Fibroblast of lung (primary cell): ENCODE measurements at regions not wholly inside any gene's neighbourhood (a gene's known extent, or its start where the extent isn't known, plus 50 kb on each side); places are given as distances from the start of the nearest gene placed in this dataset.

Experiments used
- DNase-seq, 2 donors: peaks; one replicate each; pipeline versions ENCODE4 v3.0.0 to v3.0.0-alpha.2; 2010; ENCODE audit warnings: low read depth in 2 of 2
- H2AFZ ChIP-seq: 2 replicates; pipeline ENCODE4 v1.5.1; 2012; ENCODE audit warnings: low read length, control low read depth, inconsistent platforms
- H3K27ac ChIP-seq: 2 replicates; pipeline ENCODE4 v1.5.1; 2011; ENCODE audit warnings: low read length, control low read depth; ENCODE audit not compliant: insufficient read depth
- H3K27me3 ChIP-seq: 2 replicates; pipeline ENCODE4 v1.5.1; 2011; ENCODE audit warnings: mild to moderate bottlenecking, low read length; ENCODE audit not compliant: control insufficient read depth, insufficient read depth
- H3K36me3 ChIP-seq: 2 replicates; pipeline ENCODE4 v1.5.1; 2011; ENCODE audit warnings: low read length; ENCODE audit not compliant: control insufficient read depth, insufficient read depth
- H3K4me1 ChIP-seq: 2 replicates; pipeline ENCODE4 v1.5.1; 2011; ENCODE audit warnings: low read length; ENCODE audit not compliant: control insufficient read depth, insufficient read depth; ENCODE audit errors: extremely low read depth
- H3K4me2 ChIP-seq: 2 replicates; pipeline ENCODE4 v1.5.1; 2011; ENCODE audit warnings: low read length, control low read depth; ENCODE audit not compliant: insufficient read depth; ENCODE audit errors: extremely low read depth
- H3K4me3 ChIP-seq, 4 experiments: fragments of 200-600 bp in 1 of 4; sonication (generic) in 1 of 4; replicated peaks in 1 of 4; 2 replicates each; pipeline ENCODE4 v1.5.1; 2011 to 2016; ENCODE audit warnings: low read length in 4 of 4, low read depth in 3 of 4, mild to moderate bottlenecking in 3 of 4, control low read depth in 2 of 4, inconsistent platforms in 1 of 4, mixed read lengths in 1 of 4; ENCODE audit not compliant: insufficient read depth in 1 of 4; ENCODE audit errors: control extremely low read depth in 1 of 4
- H3K79me2 ChIP-seq: 2 replicates; pipeline ENCODE4 v1.5.1; 2012; ENCODE audit warnings: mild to moderate bottlenecking, low read length, inconsistent platforms; ENCODE audit not compliant: control insufficient read depth, insufficient read depth
- H3K9ac ChIP-seq: 2 replicates; pipeline ENCODE4 v1.5.1; 2011; ENCODE audit warnings: mild to moderate bottlenecking, low read length, control low read depth; ENCODE audit not compliant: insufficient read depth
- H3K9me3 ChIP-seq: 2 replicates; pipeline ENCODE4 v1.5.1; 2012; ENCODE audit warnings: low read depth, low read length; ENCODE audit not compliant: control insufficient read depth, insufficient read depth
- H4K20me1 ChIP-seq: 2 replicates; pipeline ENCODE4 v1.5.1; 2011; ENCODE audit warnings: low read length; ENCODE audit not compliant: control insufficient read depth, insufficient read depth; ENCODE audit errors: extremely low read depth
- EZH2 ChIP-seq: IDR thresholded peaks from 2 replicates; pipeline ENCODE4 v1.5.1; 2012; ENCODE audit warnings: low read length, control low read depth, mild to moderate bottlenecking; ENCODE audit errors: missing control alignments
- TF ChIP-seq, protein P1 (sequence below), 2 donors: IDR thresholded peaks in 1 of 2; conservative IDR thresholded peaks in 1 of 2; 1 replicate in 1 of 2; 2 replicates in 1 of 2; pipeline ENCODE4 v1.5.1; 2011 to 2012; ENCODE audit warnings: low read length in 2 of 2, control low read depth in 1 of 2, inconsistent platforms in 1 of 2, low read depth in 1 of 2, mild to moderate bottlenecking in 1 of 2

DNA sequence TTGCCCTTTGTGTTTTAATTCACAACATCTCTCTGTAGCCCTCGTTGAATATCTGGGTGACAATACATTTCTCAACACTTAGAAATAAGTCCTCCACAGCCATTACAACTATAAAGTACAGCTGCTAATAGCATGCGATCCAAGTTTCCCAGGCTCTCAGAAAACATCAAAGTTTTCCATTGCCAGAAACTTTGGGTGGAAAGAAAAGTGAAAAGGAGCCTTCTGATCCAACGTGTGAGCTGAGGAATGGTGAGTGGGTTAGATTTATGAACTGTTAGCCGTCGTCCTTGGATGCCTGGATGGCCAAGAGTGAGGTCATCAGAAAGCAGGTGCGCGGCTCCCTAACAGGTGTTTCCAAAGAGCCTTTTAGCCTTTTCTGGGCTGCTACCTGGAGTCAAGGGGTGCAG is 258.0 kb downstream of the PMP22 start:
- DNase-seq, result no peak
- no peak overlapping the region for H3K4me2 ChIP-seq
- TF ChIP-seq, protein P1, sequence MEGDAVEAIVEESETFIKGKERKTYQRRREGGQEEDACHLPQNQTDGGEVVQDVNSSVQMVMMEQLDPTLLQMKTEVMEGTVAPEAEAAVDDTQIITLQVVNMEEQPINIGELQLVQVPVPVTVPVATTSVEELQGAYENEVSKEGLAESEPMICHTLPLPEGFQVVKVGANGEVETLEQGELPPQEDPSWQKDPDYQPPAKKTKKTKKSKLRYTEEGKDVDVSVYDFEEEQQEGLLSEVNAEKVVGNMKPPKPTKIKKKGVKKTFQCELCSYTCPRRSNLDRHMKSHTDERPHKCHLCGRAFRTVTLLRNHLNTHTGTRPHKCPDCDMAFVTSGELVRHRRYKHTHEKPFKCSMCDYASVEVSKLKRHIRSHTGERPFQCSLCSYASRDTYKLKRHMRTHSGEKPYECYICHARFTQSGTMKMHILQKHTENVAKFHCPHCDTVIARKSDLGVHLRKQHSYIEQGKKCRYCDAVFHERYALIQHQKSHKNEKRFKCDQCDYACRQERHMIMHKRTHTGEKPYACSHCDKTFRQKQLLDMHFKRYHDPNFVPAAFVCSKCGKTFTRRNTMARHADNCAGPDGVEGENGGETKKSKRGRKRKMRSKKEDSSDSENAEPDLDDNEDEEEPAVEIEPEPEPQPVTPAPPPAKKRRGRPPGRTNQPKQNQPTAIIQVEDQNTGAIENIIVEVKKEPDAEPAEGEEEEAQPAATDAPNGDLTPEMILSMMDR (conservative IDR thresholded peaks at IDR 0.05 in 1 of 2, IDR thresholded peaks at IDR 0.05 in 1 of 2; ENCODE audit: low read depth in 1 of 2, low read length in 2 of 2), result no peak
- no peak for TF ChIP-seq EZH2

GRCh38 chr17:15006421-15007128 is 258.6 kb downstream of the PMP22 start:
- no peak for DNase-seq
- H3K9ac ChIP-seq, result no peak overlapping the region
- H3K36me3 ChIP-seq, result no peaks in the 10 kb centered on the region
- no peaks in the 10 kb centered on the region for H3K79me2 ChIP-seq
- H3K4me2 ChIP-seq, result no peak overlapping the region
- H2AFZ ChIP-seq, result no peak overlapping the region
- no peaks in the 10 kb centered on the region for H3K9me3 ChIP-seq
- H4K20me1 ChIP-seq, result no peaks in the 10 kb centered on the region
- no peaks in the 10 kb centered on the region for H3K27me3 ChIP-seq
- no peak for TF ChIP-seq EZH2
- TF ChIP-seq, protein P1 (conservative IDR thresholded peaks at IDR 0.05 in 1 of 2, IDR thresholded peaks at IDR 0.05 in 1 of 2; ENCODE audit: low read depth in 1 of 2, low read length in 2 of 2), result no peak
- H3K4me1 ChIP-seq, result no peaks in the 10 kb centered on the region
- no peak overlapping the region for H3K27ac ChIP-seq
- no peak overlapping the region for H3K4me3 ChIP-seq

More for the DNA sequence above, 258.0 kb downstream of the PMP22 start:
- no peak overlapping the region for H3K4me3 ChIP-seq
- H3K79me2 ChIP-seq, result no peaks in the 10 kb centered on the region
- no peak overlapping the region for H3K9ac ChIP-seq
- H3K9me3 ChIP-seq, result no peaks in the 10 kb centered on the region
- H3K36me3 ChIP-seq, result no peaks in the 10 kb centered on the region
- H2AFZ ChIP-seq, result no peak overlapping the region
- H3K27me3 ChIP-seq, result no peaks in the 10 kb centered on the region
- no peaks in the 10 kb centered on the region for H4K20me1 ChIP-seq
- H3K4me1 ChIP-seq, result no peaks in the 10 kb centered on the region
- H3K27ac ChIP-seq, result no peak overlapping the region

GRCh38 chr17:15000661-15001060 is 264.5 kb downstream of the PMP22 start:
- Histone ChIP-seq H3K4me3 (no peak overlapping the region), H3K79me2 (no peaks in the 10 kb centered on the region), H3K36me3 (no peaks in the 10 kb centered on the region), H3K27me3 (no peaks in the 10 kb centered on the region), H3K27ac (no peak overlapping the region), H4K20me1 (no peaks in the 10 kb centered on the region), H2AFZ (no peak overlapping the region), H3K9me3 (no peaks in the 10 kb centered on the region), H3K4me1 (no peaks in the 10 kb centered on the region), H3K9ac (no peak overlapping the region), H3K4me2 (no peak overlapping the region)
- TF ChIP-seq EZH2, result no peak
- TF ChIP-seq, protein P1 (conservative IDR thresholded peaks at IDR 0.05 in 1 of 2, IDR thresholded peaks at IDR 0.05 in 1 of 2; ENCODE audit: low read depth in 1 of 2, low read length in 2 of 2), result no peak
- no peak for DNase-seq
